Heart left ventricle (tissue), 13 donors: ENCODE measurements at regions not wholly inside any gene's neighbourhood (a gene's known extent, or its start where the extent isn't known, plus 50 kb on each side); places are given as distances from the start of the nearest gene placed in this dataset.

Experiments used
- POLR2A ChIP-seq, 2 donors: fragments of 450-650 bp; IDR thresholded peaks; one replicate each; pipeline ENCODE4 v1.6.1; 2017; ENCODE audit warnings: antibody characterized with exemption in 2 of 2, mild to moderate bottlenecking in 2 of 2, moderate library complexity in 2 of 2
- TF ChIP-seq, protein P1 (sequence below), 12 donors: fragments of 200-600 bp; sonication (generic) in 4 of 12; IDR thresholded peaks; one replicate each; pipeline versions ENCODE4 v1.5.0 to v1.8.0; 2018 to 2022; ENCODE audit warnings: antibody characterized with exemption in 12 of 12, mild to moderate bottlenecking in 5 of 12
- donor health status: ischemic (EF 13 %, LVEDD 7.1; RV severe dilation, severe dysfunction).
- donor health status: DM: no; HTN: yes; CAD: no.
- donor health status: DM: no; HTN: no; CAD: no.
- donor health status: ischemic (EF 25% LVEDD 6.9; RV normal size, moderate dysfunction).
- donor health status: ischemic (EF 25% LVEDD 5.7; RV mildly dilated, moderate dysfunction).
- donor health status: ischemic (EF 35%, LVEDD 5.7; RV mildly dilated, moderate dysfunction).
- donor health status: nonischemic (EF 11% LVEDD 7.7; RV severe dilation, severe dysfunction).
- donor health status: DM: yes; HTN: yes; CAD: no.
- donor health status: PGD.
- donor health status: ischemic (EF 29% LVEDD 5.4; RV normal size, mild dysfunction).
- donor health status: nonischemic (EF 23%, LVEDD 6.1; RV moderate dilation, normal function).

DNA sequence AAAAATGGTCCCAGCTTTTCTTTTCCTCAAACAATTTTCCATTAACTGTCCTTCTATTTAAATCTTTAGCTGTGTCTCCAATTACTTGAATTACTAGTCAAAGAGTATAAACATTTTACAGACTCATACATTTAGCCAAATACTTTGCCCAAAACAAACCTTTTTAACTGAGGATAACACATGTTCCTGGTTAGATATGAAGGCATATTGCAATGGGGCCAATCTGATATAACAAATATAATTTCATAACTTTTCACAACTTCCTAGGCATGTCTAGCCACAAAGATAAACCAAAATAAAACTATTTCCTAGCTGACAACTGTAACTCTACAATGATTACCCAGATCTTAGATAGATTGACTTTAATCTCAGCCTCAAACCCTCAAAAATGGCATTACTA lies 247.5 kb upstream of the ZNF521 start:
- TF ChIP-seq, protein P1, sequence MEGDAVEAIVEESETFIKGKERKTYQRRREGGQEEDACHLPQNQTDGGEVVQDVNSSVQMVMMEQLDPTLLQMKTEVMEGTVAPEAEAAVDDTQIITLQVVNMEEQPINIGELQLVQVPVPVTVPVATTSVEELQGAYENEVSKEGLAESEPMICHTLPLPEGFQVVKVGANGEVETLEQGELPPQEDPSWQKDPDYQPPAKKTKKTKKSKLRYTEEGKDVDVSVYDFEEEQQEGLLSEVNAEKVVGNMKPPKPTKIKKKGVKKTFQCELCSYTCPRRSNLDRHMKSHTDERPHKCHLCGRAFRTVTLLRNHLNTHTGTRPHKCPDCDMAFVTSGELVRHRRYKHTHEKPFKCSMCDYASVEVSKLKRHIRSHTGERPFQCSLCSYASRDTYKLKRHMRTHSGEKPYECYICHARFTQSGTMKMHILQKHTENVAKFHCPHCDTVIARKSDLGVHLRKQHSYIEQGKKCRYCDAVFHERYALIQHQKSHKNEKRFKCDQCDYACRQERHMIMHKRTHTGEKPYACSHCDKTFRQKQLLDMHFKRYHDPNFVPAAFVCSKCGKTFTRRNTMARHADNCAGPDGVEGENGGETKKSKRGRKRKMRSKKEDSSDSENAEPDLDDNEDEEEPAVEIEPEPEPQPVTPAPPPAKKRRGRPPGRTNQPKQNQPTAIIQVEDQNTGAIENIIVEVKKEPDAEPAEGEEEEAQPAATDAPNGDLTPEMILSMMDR (IDR thresholded peaks at IDR 0.05) = no peak
- no peak for TF ChIP-seq POLR2A (IDR thresholded peaks at IDR 0.05)
